Kidney (tissue), 13 donors: ENCODE measurements at regions not wholly inside any gene's neighbourhood (a gene's known extent, or its start where the extent isn't known, plus 50 kb on each side); places are given as distances from the start of the nearest gene placed in this dataset.
A peak's percentile ranks its signal among the peaks of the same experiment; 100 is the strongest.

Experiments used
- DNase-seq, 5 donors: peaks; one replicate each; pipeline ENCODE4 v3.0.0-alpha.2; 2013 to 2020
- FAIRE-seq: peaks from 2 replicates; lab custom pipeline; 2012; peaks lifted over from hg19 to GRCh38; lab: Jason Lieb, UNC
- H3K27ac ChIP-seq, 2 donors: one replicate each; pipeline ENCODE4 v1.7.0; 2013; ENCODE audit warnings: low read depth in 2 of 2, low read length in 2 of 2, inconsistent platforms in 1 of 2
- H3K27me3 ChIP-seq: one replicate; pipeline ENCODE4 v1.7.1; 2013; ENCODE audit warnings: low read length, inconsistent platforms; ENCODE audit not compliant: control insufficient read depth, insufficient read depth
- H3K36me3 ChIP-seq, 3 donors: one replicate each; pipeline versions ENCODE4 v1.7.0 to v1.7.1; 2013; ENCODE audit warnings: low read length in 3 of 3, control low read depth in 1 of 3, inconsistent platforms in 1 of 3; ENCODE audit not compliant: insufficient read depth in 3 of 3, control insufficient read depth in 2 of 3
- H3K4me1 ChIP-seq, 3 donors: one replicate each; pipeline versions ENCODE4 v1.7.0 to v1.7.1; 2013; ENCODE audit warnings: low read length in 3 of 3, inconsistent platforms in 1 of 3, low read depth in 1 of 3; ENCODE audit not compliant: control insufficient read depth in 2 of 3, insufficient read depth in 2 of 3
- H3K4me3 ChIP-seq, 3 donors: one replicate each; pipeline versions ENCODE4 v1.7.0 to v1.8.1; 2013; ENCODE audit warnings: low read length in 3 of 3, control low read depth in 1 of 3, inconsistent platforms in 1 of 3
- H3K9ac ChIP-seq, 3 donors: one replicate each; pipeline versions ENCODE4 v1.7.0 to v1.7.1; 2013; ENCODE audit warnings: low read length in 3 of 3, control low read depth in 1 of 3, inconsistent platforms in 1 of 3
- H3K9me3 ChIP-seq, 3 donors: one replicate each; pipeline versions ENCODE4 v1.7.0 to v1.7.1; 2013; ENCODE audit warnings: low read length in 3 of 3, control low read depth in 1 of 3, inconsistent platforms in 1 of 3; ENCODE audit not compliant: control insufficient read depth in 2 of 3, insufficient read depth in 1 of 3
- CTCF ChIP-seq: IDR thresholded peaks from 3 replicates; pipeline ENCODE4 v1.5.1; 2012; ENCODE audit warnings: mild to moderate bottlenecking, moderate library complexity, borderline replicate concordance; ENCODE audit not compliant: insufficient read depth; ENCODE audit errors: extremely low read depth
- intact Hi-C: fragments of 100-400 bp; cut with DNase I; formaldehyde crosslinking; loops from one replicate; pipeline ENCODE4 v1.11.1; 2022
- donor health status: control.
- donor health status: control.
- donor health status: control.
- donor health status: control.
- donor health status: control.
- donor health status: DM: yes; HTN: yes; CAD: no.
- donor health status: Normal renal cell carcinoma (clear cell type).

DNA sequence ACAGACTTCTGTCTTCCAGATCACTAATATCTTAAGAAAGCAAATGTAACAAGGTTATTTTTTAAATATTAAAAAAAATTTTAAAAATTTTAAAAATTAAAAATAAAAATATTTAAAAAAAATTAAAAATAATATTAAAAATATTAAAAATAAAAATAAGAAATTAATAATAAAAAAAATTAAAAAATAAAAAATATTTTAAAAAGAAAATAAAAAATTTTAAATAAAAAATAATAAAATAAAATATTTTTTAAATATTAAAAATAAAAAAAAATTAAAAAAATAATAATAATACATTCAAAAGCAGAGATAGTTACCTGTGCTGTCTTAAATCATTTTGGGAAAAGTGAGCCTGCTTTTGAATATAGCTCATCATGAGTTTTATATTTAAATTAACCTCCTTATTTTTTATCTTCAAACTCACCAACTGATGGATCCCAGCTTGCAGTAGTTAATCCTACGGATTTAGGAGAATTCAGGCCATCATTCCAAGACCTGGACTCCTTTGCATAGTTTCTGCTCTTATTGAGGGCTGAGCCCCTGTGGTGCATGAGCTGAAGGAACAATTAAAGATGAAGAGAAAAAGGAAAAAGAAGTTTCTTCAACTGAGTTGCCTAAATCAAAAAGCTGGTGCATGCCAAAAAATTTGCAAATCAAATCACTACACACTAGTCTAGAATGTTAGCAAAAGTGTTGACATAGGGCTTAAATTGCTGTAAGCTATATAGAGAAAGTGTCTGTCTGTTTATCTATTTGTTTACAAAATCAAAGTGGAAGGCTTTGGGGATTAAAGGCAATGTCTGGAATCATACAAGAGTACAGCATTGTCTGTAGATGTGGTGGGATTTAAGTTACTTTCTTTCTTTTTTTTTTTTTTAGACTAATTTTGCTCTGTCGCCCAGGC is 50.5 kb upstream of the ZNF438 start:
- Histone ChIP-seq H3K36me3 (no peaks in the 10 kb centered on the region), H3K4me3 (no peak overlapping the region), H3K27me3 (no peaks in the 10 kb centered on the region), H3K9ac (no peak overlapping the region), H3K9me3 (no peaks in the 10 kb centered on the region), H3K4me1 (peaks cover 0 to 3% (median 0%) of the 10 kb centered on the region in 3 donors), H3K27ac (no peak overlapping the region)
- DNase-seq = no peak
- intact Hi-C loops = no loop called here
- TF ChIP-seq CTCF = no peak
- peak; percentile 99 for FAIRE-seq

DNA sequence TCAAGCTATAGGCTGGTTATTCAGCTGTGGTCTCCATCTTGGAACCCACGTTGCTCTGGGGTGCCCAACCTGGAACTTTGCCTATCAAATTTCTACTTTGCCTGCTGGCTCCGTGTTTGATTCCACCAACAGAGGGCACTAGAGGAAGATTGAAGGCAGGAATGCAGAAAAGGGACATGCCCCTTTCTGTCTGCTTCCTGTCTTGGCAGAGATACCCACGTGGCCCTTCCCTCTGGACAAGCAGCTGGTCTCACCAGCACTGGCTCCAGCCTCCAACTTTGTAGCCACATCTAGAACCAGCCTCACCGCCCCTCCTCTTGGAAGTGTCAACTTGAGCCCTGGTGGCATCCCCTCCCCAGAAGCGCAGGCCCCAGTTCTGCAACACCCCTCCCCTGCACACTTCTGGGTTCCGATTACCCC is 52.1 kb upstream of the ZNF438 start:
- FAIRE-seq (no peak), DNase-seq (peak in 2 of 5 donors; percentile 40 to 72)
- no peak overlapping the region for H3K27ac ChIP-seq
- intact Hi-C loops = no loop called here
- peaks cover 0 to 3% (median 0%) of the 10 kb centered on the region in 3 donors for H3K4me1 ChIP-seq
- H3K9ac ChIP-seq = no peak overlapping the region
- H3K36me3 ChIP-seq = no peaks in the 10 kb centered on the region
- no peaks in the 10 kb centered on the region for H3K27me3 ChIP-seq
- TF ChIP-seq CTCF = peak; percentile 56
- no peaks in the 10 kb centered on the region for H3K9me3 ChIP-seq
- H3K4me3 ChIP-seq = no peak overlapping the region

DNA sequence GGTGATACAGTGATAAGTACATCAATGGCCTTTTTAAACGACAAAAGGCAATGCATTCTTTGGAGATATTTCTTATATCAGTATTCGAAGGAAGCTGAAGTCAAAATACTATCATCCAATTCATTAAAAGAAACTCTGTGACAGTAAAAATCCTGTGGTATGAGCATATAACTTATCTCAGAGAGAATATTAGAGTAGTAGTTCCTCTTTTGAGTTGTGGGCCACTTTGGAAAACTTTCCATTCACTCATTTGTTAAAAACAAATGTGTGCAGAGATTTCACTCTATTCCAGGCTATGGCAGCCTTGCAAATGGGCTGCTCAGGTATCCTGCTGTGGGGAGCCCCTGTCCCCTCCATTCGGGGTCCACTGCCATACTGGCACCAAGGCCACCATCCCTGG is 55.3 kb upstream of the ZNF438 start:
- Histone ChIP-seq H3K9ac (no peak overlapping the region), H3K27ac (no peak overlapping the region), H3K36me3 (no peaks in the 10 kb centered on the region), H3K9me3 (no peaks in the 10 kb centered on the region), H3K4me1 (peaks cover 0 to 3% (median 0%) of the 10 kb centered on the region in 3 donors), H3K4me3 (no peak overlapping the region), H3K27me3 (no peaks in the 10 kb centered on the region)
- FAIRE-seq (no peak), DNase-seq (no peak)
- TF ChIP-seq CTCF = no peak
- intact Hi-C loops = no loop called here
